K562 (cell line): ENCODE measurements at regions not wholly inside any gene's neighbourhood (a gene's known extent, or its start where the extent isn't known, plus 50 kb on each side); places are given as distances from the start of the nearest gene placed in this dataset.
A peak's percentile ranks its signal among the peaks of the same experiment; 100 is the strongest.

Experiments used
- C11orf30 ChIP-seq: fragments of 450-650 bp; IDR thresholded peaks from 2 replicates; pipeline ENCODE4 v1.6.1; 2016; ENCODE audit warnings: low read depth, mild to moderate bottlenecking
- CEBPB ChIP-seq: fragments of 450-650 bp; IDR thresholded peaks from 2 replicates; pipeline ENCODE4 v1.6.1; 2016; ENCODE audit warnings: missing genetic modification characterization, missing compliant biosample characterization
- DEAF1 ChIP-seq: fragments of 450-650 bp; formaldehyde crosslinking; IDR thresholded peaks from 2 replicates; pipeline ENCODE4 v1.4.0; 2020; ENCODE audit warnings: mild to moderate bottlenecking, moderate library complexity
- EGR1 ChIP-seq: fragments of 450-650 bp; conservative IDR thresholded peaks from 2 replicates; pipeline ENCODE4 v1.6.1; 2017; ENCODE audit warnings: mild to moderate bottlenecking
- HDAC3 ChIP-seq: fragments of 450-650 bp; IDR thresholded peaks from 2 replicates; pipeline ENCODE4 v1.6.1; 2018; ENCODE audit warnings: borderline replicate concordance, mild to moderate bottlenecking, moderate library complexity; ENCODE audit not compliant: partially characterized antibody
- HEY1 ChIP-seq: fragments of 250-450 bp; sonication (Bioruptor Pico); IDR thresholded peaks from 2 replicates; pipeline ENCODE4 v1.5.0; 2020; ENCODE audit warnings: mild to moderate bottlenecking, moderate library complexity, borderline replicate concordance
- KHSRP ChIP-seq: fragments of 450-650 bp; IDR thresholded peaks from 2 replicates; pipeline ENCODE4 v1.6.1; 2017
- MCM3 ChIP-seq: fragments of 450-650 bp; IDR thresholded peaks from 2 replicates; pipeline ENCODE4 v1.6.1; 2016
- PATZ1 ChIP-seq: fragments of 250-450 bp; sonication (Bioruptor Pico); IDR thresholded peaks from 2 replicates; pipeline ENCODE4 v1.5.0; 2020; ENCODE audit warnings: mild to moderate bottlenecking, borderline replicate concordance
- RBM15 ChIP-seq: fragments of 200-400 bp; formaldehyde crosslinking; IDR thresholded peaks from 2 replicates; pipeline ENCODE4 v1.6.1; 2018; ENCODE audit warnings: mild to moderate bottlenecking, low read length, moderate library complexity; ENCODE audit not compliant: insufficient read depth
- SMAD1 ChIP-seq: fragments of 150-350 bp; IDR thresholded peaks from 2 replicates; pipeline ENCODE4 v1.6.1; 2014; ENCODE audit warnings: low read length, low read depth; ENCODE audit not compliant: partially characterized antibody
- SMAD4 ChIP-seq: fragments of 250-450 bp; sonication (Bioruptor Pico); conservative IDR thresholded peaks from 2 replicates; pipeline ENCODE4 v1.8.0; 2021; ENCODE audit warnings: inconsistent platforms, mild to moderate bottlenecking, moderate library complexity
- SPI1 ChIP-seq: IDR thresholded peaks from 2 replicates; pipeline ENCODE4 v1.6.1; 2011; ENCODE audit warnings: low read depth, low read length, control low read depth, borderline replicate concordance
- ZFX ChIP-seq: sonication (generic); formaldehyde crosslinking; IDR thresholded peaks from 2 replicates; pipeline ENCODE4 v1.8.0; 2022; ENCODE audit warnings: mild to moderate bottlenecking, missing genetic modification reagents, moderate library complexity
- ZNF280B ChIP-seq: fragments of 250-450 bp; sonication (Bioruptor Pico); IDR thresholded peaks from 2 replicates; pipeline ENCODE4 v1.5.1; 2021; ENCODE audit warnings: mild to moderate bottlenecking
- ZNF609 ChIP-seq: sonication (generic); formaldehyde crosslinking; IDR thresholded peaks from 2 replicates; pipeline ENCODE4 v1.8.1; 2023; ENCODE audit warnings: missing genetic modification reagents, mild to moderate bottlenecking, borderline replicate concordance

GRCh38 chr10:15451137-15452094 lies 80.3 kb upstream of the FAM171A1 start (continued):
- peak; percentile 67; the same call in 1 of the 2 replicates for TF ChIP-seq ZNF609 (CRISPR knock-in tag)
- TF ChIP-seq SMAD4 (CRISPR knock-in tag): peak; percentile 97
- no peak for TF ChIP-seq PATZ1 (CRISPR knock-in tag)
- no peak for TF ChIP-seq RBM15
- TF ChIP-seq HEY1: peak; percentile 72; the same call in 1 of the 2 replicates
- peak; percentile 93 for TF ChIP-seq SMAD1
- no peak for TF ChIP-seq ZFX (CRISPR knock-in tag)
- TF ChIP-seq HDAC3: peak; percentile 97
- TF ChIP-seq KHSRP: peak; percentile 86
- peak; percentile 47 for TF ChIP-seq EGR1
- TF ChIP-seq ZNF280B: no peak
- TF ChIP-seq CEBPB (tag): peak; percentile 58; the same call in 1 of the 2 replicates
- TF ChIP-seq DEAF1: peak; percentile 24; the same call in 1 of the 2 replicates
- peak; percentile 77 for TF ChIP-seq C11orf30
- TF ChIP-seq MCM3: no peak
- peak; percentile 81 for TF ChIP-seq SPI1
